Liver (tissue), 3 donors: ENCODE measurements at regions not wholly inside any gene's neighbourhood (a gene's known extent, or its start where the extent isn't known, plus 50 kb on each side); places are given as distances from the start of the nearest gene placed in this dataset.

Source experiments
- CTCF ChIP-seq: fragments of 150-350 bp; IDR thresholded peaks from 2 replicates; pipeline ENCODE4 v1.5.1; 2017; ENCODE audit warnings: improper control_type of control experiment, low read depth, low read length; ENCODE audit not compliant: missing input control
- GABPA ChIP-seq, 2 donors: IDR thresholded peaks in 1 of 2; conservative IDR thresholded peaks in 1 of 2; 2 replicates each; pipeline ENCODE4 v1.6.1; 2016; ENCODE audit warnings: antibody characterized with exemption in 2 of 2, mild to moderate bottlenecking in 1 of 2, moderate library complexity in 1 of 2
- JUND ChIP-seq, 2 donors: IDR thresholded peaks; 2 replicates each; pipeline ENCODE4 v1.6.1; 2016; ENCODE audit warnings: antibody characterized with exemption in 2 of 2
- MAX ChIP-seq: IDR thresholded peaks from 2 replicates; pipeline ENCODE4 v1.6.1; 2016; ENCODE audit warnings: antibody characterized with exemption
- NR2F2 ChIP-seq: IDR thresholded peaks from 2 replicates; pipeline ENCODE4 v1.6.1; 2016; ENCODE audit warnings: antibody characterized with exemption
- RAD21 ChIP-seq, 2 donors: IDR thresholded peaks; 2 replicates each; pipeline ENCODE4 v1.6.1; 2016; ENCODE audit warnings: antibody characterized with exemption in 2 of 2, mild to moderate bottlenecking in 2 of 2
- SP1 ChIP-seq: IDR thresholded peaks from 2 replicates; pipeline ENCODE4 v1.6.1; 2018; ENCODE audit warnings: antibody characterized with exemption, mild to moderate bottlenecking
- TAF1 ChIP-seq: conservative IDR thresholded peaks from 2 replicates; pipeline ENCODE4 v1.6.1; 2016; ENCODE audit warnings: antibody characterized with exemption, mild to moderate bottlenecking
- donor health status: healthy.
- donor health status: healthy.

DNA sequence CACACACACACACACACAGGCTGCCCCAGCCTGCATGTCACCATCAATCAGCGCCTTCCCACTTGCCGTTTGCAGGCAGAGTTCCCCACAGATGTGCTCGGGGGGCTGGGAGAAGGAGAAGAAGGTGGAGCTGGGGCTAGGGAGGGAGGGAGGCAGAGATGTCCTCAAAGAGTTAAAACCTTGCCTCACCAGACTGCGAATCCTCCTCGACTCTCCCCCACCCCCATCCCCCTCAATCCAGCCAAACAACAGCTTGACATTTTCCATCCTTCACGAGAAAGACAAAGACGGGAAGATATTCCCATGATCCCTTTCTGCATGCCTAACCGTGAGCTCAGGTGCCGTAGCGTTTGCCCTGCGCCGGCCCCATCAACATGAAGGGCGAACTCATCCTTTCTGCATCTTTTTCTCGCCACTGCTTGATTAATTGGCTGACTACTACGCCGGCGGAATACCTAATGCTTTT, 365.5 kb downstream of the MIAT start:
- TF ChIP-seq CTCF (no peak), TAF1 (no peak), RAD21 (IDR thresholded peaks at IDR 0.05) (no peak), NR2F2 (no peak), MAX (no peak), SP1 (no peak), GABPA (IDR thresholded peaks at IDR 0.05 in 1 of 2, conservative IDR thresholded peaks at IDR 0.05 in 1 of 2) (no peak), JUND (IDR thresholded peaks at IDR 0.05) (no peak)
